Bronchial epithelial cell (primary cell): ENCODE measurements at regions not wholly inside any gene's neighbourhood (a gene's known extent, or its start where the extent isn't known, plus 50 kb on each side); places are given as distances from the start of the nearest gene placed in this dataset.
"Not testable (repeated sequence)": the region's sequence is repeated elsewhere in the genome, so short reads cannot be mapped to it uniquely, and the experiment has no call there.

Experiments used
- DNase-seq: peaks from one replicate; pipeline ENCODE4 v3.0.0-alpha.2; 2010; ENCODE audit warnings: low read depth
- FAIRE-seq: peaks from 2 replicates; lab custom pipeline; 2011; peaks lifted over from hg19 to GRCh38; lab: Jason Lieb, UNC
- H3K27me3 ChIP-seq: 2 replicates; pipeline ENCODE4 v1.5.1; 2011; ENCODE audit warnings: low read length; ENCODE audit not compliant: control insufficient read depth, insufficient read depth
- H3K36me3 ChIP-seq: 2 replicates; pipeline ENCODE4 v1.5.1; 2011; ENCODE audit warnings: low read length; ENCODE audit not compliant: control insufficient read depth, insufficient read depth
- H3K4me3 ChIP-seq: 2 replicates; pipeline ENCODE4 v1.5.1; 2011; ENCODE audit warnings: mild to moderate bottlenecking, low read depth, low read length, control low read depth
- CTCF ChIP-seq: IDR thresholded peaks from 2 replicates; pipeline ENCODE4 v1.5.1; 2011; ENCODE audit warnings: mild to moderate bottlenecking, moderate library complexity, low read length, control low read depth, inconsistent platforms; ENCODE audit not compliant: insufficient read depth, severe bottlenecking

- H3K27me3 ChIP-seq, result no peaks in the 10 kb centered on the region
- FAIRE-seq, result no peak
- DNase-seq, result no peak
- H3K36me3 ChIP-seq, result no peaks in the 10 kb centered on the region
- TF ChIP-seq CTCF, result no peak
- H3K4me3 ChIP-seq, result no peak overlapping the region
These were observed 229.7 kb downstream of the TTC6 start for GRCh38 chr14:37824939-37825712.

DNA sequence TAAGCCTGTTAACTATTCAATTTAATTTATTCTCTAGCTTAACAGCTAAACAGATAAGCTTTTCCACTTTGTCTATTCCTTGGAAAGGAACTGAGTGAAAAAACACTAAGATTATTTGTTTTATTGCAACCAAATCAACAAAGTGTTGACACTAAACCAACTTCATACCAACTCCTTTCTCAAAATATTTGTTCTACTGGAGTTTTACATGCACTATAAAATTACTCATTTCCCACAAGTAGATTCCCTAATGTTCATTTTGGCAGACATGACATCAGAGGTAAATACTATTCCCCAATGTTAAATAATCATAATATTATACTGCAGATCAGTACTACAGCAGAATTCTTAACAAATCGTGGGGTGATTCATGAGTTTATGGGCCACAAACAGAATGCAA lies 231.4 kb downstream of the TTC6 start:
- Histone ChIP-seq H3K36me3 (no peaks in the 10 kb centered on the region), H3K4me3 (no peak overlapping the region), H3K27me3 (no peaks in the 10 kb centered on the region)
- TF ChIP-seq CTCF, result no peak
- FAIRE-seq (no peak), DNase-seq (no peak)

GRCh38 chr14:37830271-37830670 lies 234.8 kb downstream of the TTC6 start:
- no peak for FAIRE-seq
- no peaks in the 10 kb centered on the region for H3K27me3 ChIP-seq
- H3K36me3 ChIP-seq, result no peaks in the 10 kb centered on the region
- TF ChIP-seq CTCF, result no peak
- H3K4me3 ChIP-seq, result no peak overlapping the region
- DNase-seq, result no peak

- FAIRE-seq, result no peak
- TF ChIP-seq CTCF, result no peak
- no peaks in the 10 kb centered on the region for H3K36me3 ChIP-seq
- H3K4me3 ChIP-seq, result no peak overlapping the region
- no peak for DNase-seq
- no peaks in the 10 kb centered on the region for H3K27me3 ChIP-seq
These were observed 238.8 kb downstream of the TTC6 start for GRCh38 chr14:37834275-37834674.

DNA sequence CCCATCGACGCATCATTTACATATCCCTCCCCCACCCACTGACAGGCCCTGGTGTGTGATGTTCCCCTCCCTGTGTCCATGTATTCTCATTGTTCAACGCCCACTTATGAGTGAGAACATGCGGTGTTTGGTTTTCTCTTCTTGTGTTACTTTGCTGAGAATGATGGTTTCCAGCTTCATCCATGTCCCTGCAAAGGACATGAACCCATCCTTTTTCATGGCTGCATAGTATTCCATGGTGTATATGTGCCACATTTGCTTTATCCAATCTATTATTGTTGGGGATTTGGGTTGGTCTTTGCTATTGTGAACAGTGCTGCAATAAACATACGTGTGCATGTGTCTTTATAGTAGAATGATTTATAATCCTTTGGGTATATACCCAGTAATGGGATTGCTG lies 243.3 kb downstream of the TTC6 start:
- H3K4me3 ChIP-seq, H3K36me3 ChIP-seq, H3K27me3 ChIP-seq, FAIRE-seq, DNase-seq: not testable (repeated sequence)

DNA sequence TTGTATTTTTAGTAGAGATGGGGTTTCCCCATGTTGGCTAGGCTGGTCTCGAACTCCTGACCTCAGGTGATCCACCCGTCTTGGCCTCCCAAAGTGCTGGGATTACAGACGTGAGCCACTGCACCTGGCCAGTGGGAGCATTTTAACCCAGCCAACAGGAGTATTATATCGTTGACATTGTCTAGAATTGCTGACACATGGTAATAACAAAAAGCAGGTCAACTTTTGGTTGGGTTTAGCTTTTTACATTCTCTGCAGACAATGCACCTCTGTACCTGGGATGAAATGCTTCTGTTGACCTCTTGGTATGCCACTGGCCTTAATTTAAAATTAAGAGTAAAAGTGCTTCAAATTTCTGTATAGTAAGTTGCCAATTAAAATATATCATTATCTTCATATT lies 245.6 kb downstream of the TTC6 start:
- not testable (repeated sequence) for H3K4me3 ChIP-seq, FAIRE-seq, H3K36me3 ChIP-seq, H3K27me3 ChIP-seq, DNase-seq

- no peak for TF ChIP-seq CTCF
- FAIRE-seq, result no peak
- DNase-seq, result no peak
- Histone ChIP-seq H3K27me3 (no peaks in the 10 kb centered on the region), H3K36me3 (no peaks in the 10 kb centered on the region), H3K4me3 (no peak overlapping the region)
These were observed 246.7 kb downstream of the TTC6 start for GRCh38 chr14:37842106-37842505.
